ENCODE measurements at regions not wholly inside any gene's neighbourhood (a gene's known extent, or its start where the extent isn't known, plus 50 kb on each side); places are given as distances from the start of the nearest gene placed in this dataset.

DNA sequence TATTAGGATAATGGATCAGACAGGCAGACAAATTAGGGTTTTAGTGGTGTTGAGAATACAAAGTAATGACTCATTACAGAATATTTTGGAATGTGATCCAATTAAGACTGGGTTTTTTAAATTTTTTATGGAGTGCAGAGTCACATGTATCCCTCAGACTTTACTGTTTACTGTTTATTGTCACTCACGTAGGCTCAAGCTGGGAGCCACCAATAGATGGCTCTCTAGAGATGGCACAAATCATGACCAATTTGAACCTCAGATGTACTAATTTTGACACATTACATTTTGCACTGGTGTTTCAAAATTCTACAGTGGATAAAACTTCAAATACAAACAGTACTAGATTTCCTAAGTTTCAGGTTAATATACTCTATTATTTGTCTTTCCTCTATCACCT, 53.6 kb upstream of the ANO3 start:
- no peak for DNase-seq

Measured in CD4-positive, alpha-beta T cell treated with Interleukin-17A for 4 hours (primary cell).